SU-DHL-6 (cell line): ENCODE measurements at regions not wholly inside any gene's neighbourhood (a gene's known extent, or its start where the extent isn't known, plus 50 kb on each side); places are given as distances from the start of the nearest gene placed in this dataset.

Experiments used
- H2AFZ ChIP-seq: fragments of 200-600 bp; sonication (generic); 2 replicates; pipeline ENCODE4 v1.6.1; 2014; ENCODE audit warnings: low read depth, mild to moderate bottlenecking, moderate library complexity, mixed read lengths, antibody characterized with exemption, low read length; ENCODE audit not compliant: severe bottlenecking
- H3F3A ChIP-seq: fragments of 200-600 bp; shearing (Covaris generic); 2 replicates; pipeline ENCODE4 v1.6.0; 2016; ENCODE audit warnings: antibody characterized with exemption, mild to moderate bottlenecking; ENCODE audit not compliant: insufficient read depth
- H3K27ac ChIP-seq: fragments of 200-600 bp; sonication (generic); 2 replicates; pipeline ENCODE4 v1.5.1; 2016; ENCODE audit warnings: low read depth, mild to moderate bottlenecking, low read length, moderate library complexity, mixed read lengths
- H3K27me3 ChIP-seq: fragments of 200-600 bp; sonication (generic), shearing (Covaris generic); 2 replicates; pipeline ENCODE4 v1.6.0; 2014; ENCODE audit warnings: mild to moderate bottlenecking, low read length
- H3K36me3 ChIP-seq: fragments of 200-600 bp; sonication (generic); 2 replicates; pipeline ENCODE4 v1.6.1; 2014; ENCODE audit warnings: mild to moderate bottlenecking, low read length, mixed read lengths
- H3K4me2 ChIP-seq: fragments of 300-600, 200-600 bp; shearing (Covaris generic), sonication (generic); 2 replicates; pipeline ENCODE4 v1.6.0; 2014; ENCODE audit warnings: low read length, low read depth, mild to moderate bottlenecking; ENCODE audit not compliant: poor library complexity, severe bottlenecking
- H3K4me3 ChIP-seq: fragments of 200-600 bp; sonication (generic); 2 replicates; pipeline ENCODE4 v1.5.1; 2014; ENCODE audit warnings: antibody characterized with exemption, low read length, mild to moderate bottlenecking, mixed read lengths; ENCODE audit not compliant: insufficient read depth, poor library complexity, severe bottlenecking
- H3K79me2 ChIP-seq: fragments of 200-600 bp; sonication (generic); 2 replicates; pipeline ENCODE4 v1.6.1; 2014; ENCODE audit warnings: mild to moderate bottlenecking, low read length, moderate library complexity; ENCODE audit not compliant: insufficient read depth
- H3K9ac ChIP-seq: fragments of 200-600 bp; sonication (generic); 2 replicates; pipeline ENCODE4 v1.7.0; 2014; ENCODE audit warnings: mild to moderate bottlenecking, low read length
- H3K9me2 ChIP-seq: fragments of 200-600 bp; sonication (generic); replicated peaks from 2 replicates; pipeline ENCODE4 v1.6.1; 2014; ENCODE audit warnings: low read length; ENCODE audit not compliant: insufficient read depth
- H3K9me3 ChIP-seq: fragments of 200-600 bp; sonication (generic); 2 replicates; pipeline ENCODE4 v1.6.1; 2014; ENCODE audit warnings: low read length, mixed read lengths; ENCODE audit not compliant: insufficient read depth
- H4K20me1 ChIP-seq: fragments of 200-600 bp; sonication (generic); 2 replicates; pipeline ENCODE4 v1.6.1; 2014; ENCODE audit warnings: low read depth, mild to moderate bottlenecking, antibody characterized with exemption, low read length, moderate library complexity, mixed read lengths
- EZH2phosphoT487 ChIP-seq: fragments of 200-600 bp; sonication (generic), shearing (Covaris generic); conservative IDR thresholded peaks from 2 replicates; pipeline ENCODE4 v1.6.1; 2018; ENCODE audit warnings: mild to moderate bottlenecking, antibody characterized with exemption, low read length, moderate library complexity, mixed read lengths
- TF ChIP-seq, protein P1 (sequence below): fragments of 200-600 bp; sonication (generic); IDR thresholded peaks from one replicate; pipeline ENCODE4 v1.5.1; 2017; ENCODE audit warnings: antibody characterized with exemption, mild to moderate bottlenecking, low read length, moderate library complexity; ENCODE audit not compliant: insufficient read depth, poor library complexity, severe bottlenecking

DNA sequence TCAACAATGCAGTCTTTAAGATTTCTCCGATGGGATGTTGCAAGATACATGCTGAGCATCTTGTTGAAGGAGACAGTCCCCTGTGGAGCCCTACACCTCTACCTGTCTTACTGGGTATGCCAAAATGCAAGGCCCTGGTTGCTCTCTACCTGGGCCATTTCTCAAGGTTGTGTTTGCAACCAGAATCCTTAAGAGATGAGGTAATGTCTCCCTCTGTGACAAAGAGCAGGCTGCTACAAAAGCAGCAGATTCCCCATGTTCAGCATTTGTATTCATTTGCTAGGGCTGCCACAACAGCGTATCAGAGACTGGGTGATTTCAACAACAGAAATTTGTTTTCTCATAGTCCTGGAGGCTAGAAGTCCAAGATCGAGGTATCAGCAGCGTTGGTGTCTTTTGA is 138.4 kb upstream of the RPS23 start:
- Histone ChIP-seq H3K27me3 (no peaks in the 10 kb centered on the region), H3K27ac (no peak overlapping the region), H3K79me2 (no peaks in the 10 kb centered on the region), H3K9me3 (no peaks in the 10 kb centered on the region), H3K4me2 (no peak overlapping the region), H2AFZ (no peak overlapping the region), H3K9me2 (no peaks in the 10 kb centered on the region), H4K20me1 (no peaks in the 10 kb centered on the region), H3K4me3 (no peak overlapping the region), H3K9ac (no peak overlapping the region), H3F3A (no peaks in the 10 kb centered on the region), H3K36me3 (no peaks in the 10 kb centered on the region)
- no peak for TF ChIP-seq EZH2phosphoT487
- TF ChIP-seq, protein P1, sequence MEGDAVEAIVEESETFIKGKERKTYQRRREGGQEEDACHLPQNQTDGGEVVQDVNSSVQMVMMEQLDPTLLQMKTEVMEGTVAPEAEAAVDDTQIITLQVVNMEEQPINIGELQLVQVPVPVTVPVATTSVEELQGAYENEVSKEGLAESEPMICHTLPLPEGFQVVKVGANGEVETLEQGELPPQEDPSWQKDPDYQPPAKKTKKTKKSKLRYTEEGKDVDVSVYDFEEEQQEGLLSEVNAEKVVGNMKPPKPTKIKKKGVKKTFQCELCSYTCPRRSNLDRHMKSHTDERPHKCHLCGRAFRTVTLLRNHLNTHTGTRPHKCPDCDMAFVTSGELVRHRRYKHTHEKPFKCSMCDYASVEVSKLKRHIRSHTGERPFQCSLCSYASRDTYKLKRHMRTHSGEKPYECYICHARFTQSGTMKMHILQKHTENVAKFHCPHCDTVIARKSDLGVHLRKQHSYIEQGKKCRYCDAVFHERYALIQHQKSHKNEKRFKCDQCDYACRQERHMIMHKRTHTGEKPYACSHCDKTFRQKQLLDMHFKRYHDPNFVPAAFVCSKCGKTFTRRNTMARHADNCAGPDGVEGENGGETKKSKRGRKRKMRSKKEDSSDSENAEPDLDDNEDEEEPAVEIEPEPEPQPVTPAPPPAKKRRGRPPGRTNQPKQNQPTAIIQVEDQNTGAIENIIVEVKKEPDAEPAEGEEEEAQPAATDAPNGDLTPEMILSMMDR, result no peak

DNA sequence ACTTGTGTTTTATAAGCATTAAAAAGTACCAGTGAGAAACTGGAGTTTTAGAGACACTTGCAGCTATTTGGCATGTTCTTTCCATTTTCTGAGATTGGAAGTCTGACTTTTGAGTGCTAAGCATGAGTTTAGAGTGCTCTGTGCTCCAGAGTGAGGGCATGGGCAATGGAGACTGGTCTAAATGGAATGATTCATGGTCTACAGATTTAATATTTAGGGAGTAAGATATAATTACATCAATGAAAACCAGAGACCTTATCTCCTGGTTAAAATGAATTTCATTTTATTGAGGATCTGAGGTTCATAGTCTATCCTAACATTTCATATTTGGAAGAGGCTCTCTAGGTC is 135.9 kb upstream of the RPS23 start:
- Histone ChIP-seq H3K9me2 (no peaks in the 10 kb centered on the region), H3K36me3 (no peaks in the 10 kb centered on the region), H3K9ac (no peak overlapping the region), H3K4me2 (no peak overlapping the region), H3K79me2 (no peaks in the 10 kb centered on the region), H3K9me3 (no peaks in the 10 kb centered on the region), H4K20me1 (no peaks in the 10 kb centered on the region), H3K4me3 (no peak overlapping the region), H3K27ac (no peak overlapping the region), H2AFZ (no peak overlapping the region), H3F3A (no peaks in the 10 kb centered on the region), H3K27me3 (no peaks in the 10 kb centered on the region)
- TF ChIP-seq, protein P1, result no peak
- TF ChIP-seq EZH2phosphoT487, result no peak

DNA sequence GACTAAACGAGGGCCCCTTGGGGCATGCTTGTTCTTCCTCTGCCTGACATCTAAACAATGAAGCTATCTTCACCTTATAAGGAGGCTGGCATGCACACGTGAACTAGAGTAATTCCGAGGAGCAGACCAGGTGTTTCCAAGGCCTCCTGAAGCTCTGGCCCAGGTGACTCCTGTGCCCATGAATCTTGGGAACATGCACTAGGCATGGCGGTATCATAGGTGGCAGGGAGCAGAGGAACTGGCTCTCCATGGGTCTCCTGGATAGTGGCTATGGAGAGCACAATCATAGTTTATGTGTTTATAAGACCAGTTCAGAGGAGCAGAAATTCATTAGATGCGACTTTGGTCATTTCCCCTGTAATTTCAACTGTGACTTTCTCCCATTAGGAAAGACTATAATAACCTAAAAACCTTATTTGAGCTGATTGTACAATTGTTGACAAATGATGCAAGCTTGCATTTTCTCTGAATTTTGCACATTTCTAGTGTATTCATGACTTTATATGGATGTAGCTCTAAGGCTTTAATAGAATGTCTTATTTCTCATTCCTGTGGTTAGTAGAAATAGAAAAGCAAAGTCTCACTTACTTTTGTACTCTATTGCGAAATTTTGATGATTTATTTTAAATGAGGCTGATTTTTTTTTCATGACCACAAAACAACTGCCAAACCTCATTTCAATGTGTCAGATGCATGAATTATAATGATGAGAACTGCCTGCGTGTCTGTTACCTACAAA is 135.3 kb upstream of the RPS23 start:
- H3K36me3 ChIP-seq, result no peaks in the 10 kb centered on the region
- no peak overlapping the region for H3K27ac ChIP-seq
- H3K9me2 ChIP-seq, result no peaks in the 10 kb centered on the region
- no peak overlapping the region for H3K4me3 ChIP-seq
- TF ChIP-seq EZH2phosphoT487, result no peak
- TF ChIP-seq, protein P1, result no peak
- no peak overlapping the region for H2AFZ ChIP-seq
- no peaks in the 10 kb centered on the region for H3K9me3 ChIP-seq
- H3K4me2 ChIP-seq, result no peak overlapping the region
- no peaks in the 10 kb centered on the region for H3F3A ChIP-seq
- H3K79me2 ChIP-seq, result no peaks in the 10 kb centered on the region
- H4K20me1 ChIP-seq, result no peaks in the 10 kb centered on the region
- no peaks in the 10 kb centered on the region for H3K27me3 ChIP-seq
- no peak overlapping the region for H3K9ac ChIP-seq
